GM23338 (cell line): ENCODE measurements at regions not wholly inside any gene's neighbourhood (a gene's known extent, or its start where the extent isn't known, plus 50 kb on each side); places are given as distances from the start of the nearest gene placed in this dataset.

Experiments used
- CREB1 ChIP-seq: fragments of 250-450 bp; sonication (Bioruptor Pico); IDR thresholded peaks from 2 replicates; pipeline ENCODE4 v1.5.0; 2020; ENCODE audit warnings: low read depth, mild to moderate bottlenecking, moderate library complexity
- ETS1 ChIP-seq: IDR thresholded peaks from 2 replicates; pipeline ENCODE4 v1.6.1; 2016; ENCODE audit warnings: antibody characterized with exemption
- EZH2 ChIP-seq: fragments of 200-600 bp; sonication (generic); IDR thresholded peaks from one replicate; pipeline ENCODE4 v1.8.0; 2017; ENCODE audit warnings: antibody characterized with exemption, mild to moderate bottlenecking, low read depth; ENCODE audit not compliant: unreplicated experiment
- EZH2phosphoT487 ChIP-seq: fragments of 200-600 bp; sonication (generic); IDR thresholded peaks from one replicate; pipeline ENCODE4 v1.8.1; 2018; ENCODE audit warnings: antibody characterized with exemption; ENCODE audit not compliant: unreplicated experiment
- JUNB ChIP-seq: IDR thresholded peaks from one replicate; pipeline ENCODE4 v1.6.1; 2016; ENCODE audit warnings: antibody characterized with exemption; ENCODE audit not compliant: unreplicated experiment
- NANOG ChIP-seq: IDR thresholded peaks from 2 replicates; pipeline ENCODE4 v1.6.1; 2016; ENCODE audit warnings: antibody characterized with exemption, borderline replicate concordance
- POLR2AphosphoS5 ChIP-seq: IDR thresholded peaks from 2 replicates; pipeline ENCODE4 v1.6.1; 2016; ENCODE audit warnings: antibody characterized with exemption, low read depth
- REST ChIP-seq: IDR thresholded peaks from one replicate; pipeline ENCODE4 v1.6.1; 2018; ENCODE audit warnings: antibody characterized with exemption; ENCODE audit not compliant: unreplicated experiment
- STAT1 ChIP-seq: IDR thresholded peaks from one replicate; pipeline ENCODE4 v1.6.1; 2016; ENCODE audit warnings: antibody characterized with exemption; ENCODE audit not compliant: unreplicated experiment
- ZNF114 ChIP-seq: fragments of 250-450 bp; sonication (Bioruptor Pico); IDR thresholded peaks from 2 replicates; pipeline ENCODE4 v1.5.0; 2020; ENCODE audit warnings: mild to moderate bottlenecking, moderate library complexity
- ZNF331 ChIP-seq: fragments of 250-450 bp; sonication (Bioruptor Pico); IDR thresholded peaks from 2 replicates; pipeline ENCODE4 v1.5.0; 2020; ENCODE audit warnings: low read depth, mild to moderate bottlenecking, moderate library complexity
- TF ChIP-seq, protein P1 (sequence below), 2 experiments: fragments of 200-600 bp in 1 of 2; sonication (generic) in 1 of 2; conservative IDR thresholded peaks; 2 replicates each; pipeline versions ENCODE4 v1.5.1 to v1.6.1; 2016 to 2017; ENCODE audit warnings: antibody characterized with exemption in 2 of 2, low read depth in 2 of 2, mild to moderate bottlenecking in 2 of 2, moderate library complexity in 1 of 2
- TF ChIP-seq, protein P2 (sequence below): fragments of 250-450 bp; sonication (Bioruptor Pico); IDR thresholded peaks from 2 replicates; pipeline ENCODE4 v1.5.0; 2020; ENCODE audit warnings: mild to moderate bottlenecking, moderate library complexity

DNA sequence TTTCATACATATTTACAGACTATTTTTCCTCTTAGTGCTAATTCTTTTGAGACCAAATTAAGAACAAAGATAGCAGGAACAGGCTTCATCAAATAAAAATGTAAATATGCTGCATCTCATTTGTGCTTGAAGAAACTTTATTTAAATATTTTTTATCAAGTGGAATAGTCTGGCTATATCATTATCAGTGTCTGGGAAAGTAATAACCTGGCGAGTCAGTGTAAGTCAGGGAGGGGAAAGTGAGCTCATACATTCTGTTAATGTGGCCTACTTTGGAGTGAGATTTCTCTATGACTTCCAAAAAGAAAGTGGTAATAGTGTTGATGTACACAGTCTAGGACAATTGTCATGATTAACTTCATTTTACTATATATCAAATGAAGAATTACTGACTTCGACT lies 1045.1 kb downstream of the ADGRL2 start:
- TF ChIP-seq, protein P1, sequence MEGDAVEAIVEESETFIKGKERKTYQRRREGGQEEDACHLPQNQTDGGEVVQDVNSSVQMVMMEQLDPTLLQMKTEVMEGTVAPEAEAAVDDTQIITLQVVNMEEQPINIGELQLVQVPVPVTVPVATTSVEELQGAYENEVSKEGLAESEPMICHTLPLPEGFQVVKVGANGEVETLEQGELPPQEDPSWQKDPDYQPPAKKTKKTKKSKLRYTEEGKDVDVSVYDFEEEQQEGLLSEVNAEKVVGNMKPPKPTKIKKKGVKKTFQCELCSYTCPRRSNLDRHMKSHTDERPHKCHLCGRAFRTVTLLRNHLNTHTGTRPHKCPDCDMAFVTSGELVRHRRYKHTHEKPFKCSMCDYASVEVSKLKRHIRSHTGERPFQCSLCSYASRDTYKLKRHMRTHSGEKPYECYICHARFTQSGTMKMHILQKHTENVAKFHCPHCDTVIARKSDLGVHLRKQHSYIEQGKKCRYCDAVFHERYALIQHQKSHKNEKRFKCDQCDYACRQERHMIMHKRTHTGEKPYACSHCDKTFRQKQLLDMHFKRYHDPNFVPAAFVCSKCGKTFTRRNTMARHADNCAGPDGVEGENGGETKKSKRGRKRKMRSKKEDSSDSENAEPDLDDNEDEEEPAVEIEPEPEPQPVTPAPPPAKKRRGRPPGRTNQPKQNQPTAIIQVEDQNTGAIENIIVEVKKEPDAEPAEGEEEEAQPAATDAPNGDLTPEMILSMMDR (conservative IDR thresholded peaks at IDR 0.05; ENCODE audit: low read depth in 2 of 2) = no peak
- TF ChIP-seq CREB1 (CRISPR knock-in tag) (no peak), POLR2AphosphoS5 (no peak), EZH2phosphoT487 (no peak), JUNB (no peak), REST (no peak), EZH2 (no peak), ZNF114 (CRISPR knock-in tag) (no peak), ETS1 (no peak), NANOG (no peak), ZNF331 (no peak), STAT1 (no peak)
- TF ChIP-seq, protein P2, sequence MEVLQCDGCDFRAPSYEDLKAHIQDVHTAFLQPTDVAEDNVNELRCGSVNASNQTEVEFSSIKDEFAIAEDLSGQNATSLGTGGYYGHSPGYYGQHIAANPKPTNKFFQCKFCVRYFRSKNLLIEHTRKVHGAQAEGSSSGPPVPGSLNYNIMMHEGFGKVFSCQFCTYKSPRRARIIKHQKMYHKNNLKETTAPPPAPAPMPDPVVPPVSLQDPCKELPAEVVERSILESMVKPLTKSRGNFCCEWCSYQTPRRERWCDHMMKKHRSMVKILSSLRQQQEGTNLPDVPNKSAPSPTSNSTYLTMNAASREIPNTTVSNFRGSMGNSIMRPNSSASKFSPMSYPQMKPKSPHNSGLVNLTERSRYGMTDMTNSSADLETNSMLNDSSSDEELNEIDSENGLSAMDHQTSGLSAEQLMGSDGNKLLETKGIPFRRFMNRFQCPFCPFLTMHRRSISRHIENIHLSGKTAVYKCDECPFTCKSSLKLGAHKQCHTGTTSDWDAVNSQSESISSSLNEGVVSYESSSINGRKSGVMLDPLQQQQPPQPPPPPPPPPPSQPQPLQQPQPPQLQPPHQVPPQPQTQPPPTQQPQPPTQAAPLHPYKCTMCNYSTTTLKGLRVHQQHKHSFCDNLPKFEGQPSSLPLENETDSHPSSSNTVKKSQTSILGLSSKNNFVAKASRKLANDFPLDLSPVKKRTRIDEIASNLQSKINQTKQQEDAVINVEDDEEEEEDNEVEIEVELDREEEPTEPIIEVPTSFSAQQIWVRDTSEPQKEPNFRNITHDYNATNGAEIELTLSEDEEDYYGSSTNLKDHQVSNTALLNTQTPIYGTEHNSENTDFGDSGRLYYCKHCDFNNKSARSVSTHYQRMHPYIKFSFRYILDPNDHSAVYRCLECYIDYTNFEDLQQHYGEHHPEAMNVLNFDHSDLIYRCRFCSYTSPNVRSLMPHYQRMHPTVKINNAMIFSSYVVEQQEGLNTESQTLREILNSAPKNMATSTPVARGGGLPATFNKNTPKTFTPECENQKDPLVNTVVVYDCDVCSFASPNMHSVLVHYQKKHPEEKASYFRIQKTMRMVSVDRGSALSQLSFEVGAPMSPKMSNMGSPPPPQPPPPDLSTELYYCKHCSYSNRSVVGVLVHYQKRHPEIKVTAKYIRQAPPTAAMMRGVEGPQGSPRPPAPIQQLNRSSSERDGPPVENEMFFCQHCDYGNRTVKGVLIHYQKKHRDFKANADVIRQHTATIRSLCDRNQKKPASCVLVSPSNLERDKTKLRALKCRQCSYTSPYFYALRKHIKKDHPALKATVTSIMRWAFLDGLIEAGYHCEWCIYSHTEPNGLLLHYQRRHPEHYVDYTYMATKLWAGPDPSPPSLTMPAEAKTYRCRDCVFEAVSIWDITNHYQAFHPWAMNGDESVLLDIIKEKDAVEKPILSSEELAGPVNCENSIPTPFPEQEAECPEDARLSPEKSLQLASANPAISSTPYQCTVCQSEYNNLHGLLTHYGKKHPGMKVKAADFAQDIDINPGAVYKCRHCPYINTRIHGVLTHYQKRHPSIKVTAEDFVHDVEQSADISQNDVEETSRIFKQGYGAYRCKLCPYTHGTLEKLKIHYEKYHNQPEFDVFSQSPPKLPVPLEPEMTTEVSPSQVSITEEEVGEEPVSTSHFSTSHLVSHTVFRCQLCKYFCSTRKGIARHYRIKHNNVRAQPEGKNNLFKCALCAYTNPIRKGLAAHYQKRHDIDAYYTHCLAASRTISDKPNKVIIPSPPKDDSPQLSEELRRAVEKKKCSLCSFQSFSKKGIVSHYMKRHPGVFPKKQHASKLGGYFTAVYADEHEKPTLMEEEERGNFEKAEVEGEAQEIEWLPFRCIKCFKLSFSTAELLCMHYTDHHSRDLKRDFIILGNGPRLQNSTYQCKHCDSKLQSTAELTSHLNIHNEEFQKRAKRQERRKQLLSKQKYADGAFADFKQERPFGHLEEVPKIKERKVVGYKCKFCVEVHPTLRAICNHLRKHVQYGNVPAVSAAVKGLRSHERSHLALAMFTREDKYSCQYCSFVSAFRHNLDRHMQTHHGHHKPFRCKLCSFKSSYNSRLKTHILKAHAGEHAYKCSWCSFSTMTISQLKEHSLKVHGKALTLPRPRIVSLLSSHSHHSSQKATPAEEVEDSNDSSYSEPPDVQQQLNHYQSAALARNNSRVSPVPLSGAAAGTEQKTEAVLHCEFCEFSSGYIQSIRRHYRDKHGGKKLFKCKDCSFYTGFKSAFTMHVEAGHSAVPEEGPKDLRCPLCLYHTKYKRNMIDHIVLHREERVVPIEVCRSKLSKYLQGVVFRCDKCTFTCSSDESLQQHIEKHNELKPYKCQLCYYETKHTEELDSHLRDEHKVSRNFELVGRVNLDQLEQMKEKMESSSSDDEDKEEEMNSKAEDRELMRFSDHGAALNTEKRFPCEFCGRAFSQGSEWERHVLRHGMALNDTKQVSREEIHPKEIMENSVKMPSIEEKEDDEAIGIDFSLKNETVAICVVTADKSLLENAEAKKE = no peak
